Heart right ventricle (tissue), 16 donors: ENCODE measurements at regions not wholly inside any gene's neighbourhood (a gene's known extent, or its start where the extent isn't known, plus 50 kb on each side); places are given as distances from the start of the nearest gene placed in this dataset.
"Not testable (repeated sequence)": the region's sequence is repeated elsewhere in the genome, so short reads cannot be mapped to it uniquely, and the experiment has no call there.

Experiments used
- ATAC-seq, 8 donors: fragments of 200-7000 bp; cut with Tn5 transposase; one replicate each; pipeline ENCODE4 v1.9.1; 2020; ENCODE audit warnings: mild to moderate bottlenecking in 8 of 8, moderate library complexity in 8 of 8, moderate number of reproducible peaks in 1 of 8
- DNase-seq, 2 donors: peaks; one replicate each; pipeline ENCODE4 v3.0.0-alpha.2; 2020
- H3K27ac ChIP-seq, 10 donors: fragments of 200-600 bp; sonication (generic) in 2 of 10; one replicate each; pipeline versions ENCODE4 v1.5.0 to v1.8.0; 2020 to 2022; ENCODE audit warnings: mild to moderate bottlenecking in 3 of 10
- H3K27me3 ChIP-seq, 7 donors: fragments of 200-600 bp; one replicate each; pipeline ENCODE4 v1.8.0; 2021 to 2022; ENCODE audit warnings: mild to moderate bottlenecking in 2 of 7
- H3K36me3 ChIP-seq, 9 donors: fragments of 200-600 bp; sonication (generic) in 1 of 9; one replicate each; pipeline versions ENCODE4 v1.5.0 to v1.8.0; 2020 to 2022; ENCODE audit warnings: mild to moderate bottlenecking in 2 of 9
- H3K4me1 ChIP-seq, 9 donors: fragments of 200-600 bp; sonication (generic) in 1 of 9; one replicate each; pipeline versions ENCODE4 v1.5.0 to v1.8.0; 2020 to 2022; ENCODE audit warnings: mild to moderate bottlenecking in 4 of 9
- H3K4me3 ChIP-seq, 10 donors: fragments of 200-600 bp; sonication (generic) in 2 of 10; one replicate each; pipeline versions ENCODE4 v1.5.0 to v1.8.0; 2020 to 2022; ENCODE audit warnings: mild to moderate bottlenecking in 7 of 10, moderate library complexity in 2 of 10
- H3K9me3 ChIP-seq, 11 donors: fragments of 200-600 bp in 10 of 11; sonication (generic) in 2 of 11; one replicate each; pipeline versions ENCODE4 v1.5.0 to v1.8.0; 2013 to 2022; ENCODE audit warnings: mild to moderate bottlenecking in 2 of 11, control low read depth in 1 of 11, moderate library complexity in 1 of 11
- CTCF ChIP-seq, 9 donors: fragments of 200-600 bp; sonication (generic) in 2 of 9; IDR thresholded peaks; one replicate each; pipeline versions ENCODE4 v1.5.0 to v1.8.0; 2021 to 2022; ENCODE audit warnings: antibody characterized with exemption in 9 of 9, mild to moderate bottlenecking in 5 of 9, moderate library complexity in 1 of 9
- WGBS, 2 donors: extraction: QIAGEN DNeasy Blood & Tissue Kit; methylation state at CpG; one replicate each; pipeline ENCODE4 v1.1.7; 2013; ENCODE audit warnings: inconsistent platforms in 1 of 2; 5-methylcytosine and 5-hydroxymethylcytosine counted together
- intact Hi-C, 10 donors: fragments of 100-400 bp; cut with DNase I; formaldehyde crosslinking; loops; one replicate each; pipeline versions ENCODE4 v1.11.1 to v1.14.2; 2022
- donor health status: Arrhythmogenic right ventricular cardiomyopathy.
- donor health status: ischemic (EF 13 %, LVEDD 7.1; RV severe dilation, severe dysfunction).
- donor health status: healthy with polysubstance abuse.
- donor health status: DM: no; HTN: yes; CAD: no.
- donor health status: DM: no; HTN: no; CAD: no.
- donor health status: ischemic (EF 25% LVEDD 6.9; RV normal size, moderate dysfunction).
- donor health status: ischemic (EF 25% LVEDD 5.7; RV mildly dilated, moderate dysfunction).
- donor health status: healthy.
- donor health status: DM: yes; HTN: yes; CAD: no.
- donor health status: Ischemic cardiomyopathy.
- donor health status: ischemic (EF 35%, LVEDD 5.7; RV mildly dilated, moderate dysfunction).
- donor health status: nonischemic (EF 11% LVEDD 7.7; RV severe dilation, severe dysfunction).
- donor health status: DM: yes; HTN: yes; CAD: no.
- donor health status: PGD.
- donor health status: ischemic (EF 29% LVEDD 5.4; RV normal size, mild dysfunction).
- donor health status: nonischemic (EF 23%, LVEDD 6.1; RV moderate dilation, normal function).

GRCh38 chr7:53237344-53237913 is 202.0 kb downstream of the POM121L12 start:
- WGBS, 2 donors = 22 to 43% methylated on average over 4 of the region's 4 CpGs
- ATAC-seq = peak; percentile 84 to 99 (median 95)
- peak overlapping the region in 9 of 10 donors; percentile 28 to 95 (median 74) for H3K27ac ChIP-seq
- intact Hi-C loops = no loop called here
- DNase-seq = peak in 1 of 2 donors; percentile 31
- H3K4me1 ChIP-seq = no peaks in the 10 kb centered on the region
- no peak for TF ChIP-seq CTCF (IDR thresholded peaks at IDR 0.05)
- peaks cover 0 to 14% (median 0%) of the 10 kb centered on the region in 11 donors for H3K9me3 ChIP-seq
- no peaks in the 10 kb centered on the region for H3K36me3 ChIP-seq
- no peaks in the 10 kb centered on the region for H3K27me3 ChIP-seq
- peak overlapping the region in 8 of 10 donors; percentile 7 to 46 (median 35) for H3K4me3 ChIP-seq

- Histone ChIP-seq H3K27ac (peak overlapping the region in 9 of 10 donors; percentile 60 to 95 (median 74)), H3K36me3 (no peaks in the 10 kb centered on the region), H3K9me3 (peaks cover 0 to 14% (median 0%) of the 10 kb centered on the region in 11 donors), H3K27me3 (no peaks in the 10 kb centered on the region), H3K4me3 (peak overlapping the region in 9 of 10 donors; percentile 7 to 46 (median 35)), H3K4me1 (no peaks in the 10 kb centered on the region)
- 45 to 69% methylated on average over 6 of the region's 6 CpGs for WGBS, 2 donors
- intact Hi-C loops = no loop called here
- DNase-seq = no peak
- peak in 7 of 8 donors; percentile 37 to 74 (median 55) for ATAC-seq
- no peak for TF ChIP-seq CTCF (IDR thresholded peaks at IDR 0.05)
Observed at GRCh38 chr7:53238021-53238605, 202.7 kb downstream of the POM121L12 start.

GRCh38 chr7:53239151-53239550 is 203.7 kb downstream of the POM121L12 start:
- intact Hi-C loops, DNase-seq, H3K27me3 ChIP-seq, H3K36me3 ChIP-seq, ATAC-seq, H3K4me1 ChIP-seq: not testable (repeated sequence)
- Histone ChIP-seq H3K4me3 (peak overlapping the region in 6 of 10 donors; percentile 7 to 46 (median 38)), H3K9me3 (peaks cover 0 to 17% (median 0%) of the 10 kb centered on the region in 11 donors), H3K27ac (peak overlapping the region in 6 of 10 donors; percentile 67 to 95 (median 82))
- 61 to 65% methylated on average over 7 of the region's 7 CpGs for WGBS, 2 donors

- intact Hi-C loops = no loop called here
- WGBS, 2 donors = 64 to 84% methylated on average over 4 of the region's 4 CpGs
- no peaks in the 10 kb centered on the region for H3K36me3 ChIP-seq
- peaks cover 0 to 10% (median 0%) of the 10 kb centered on the region in 11 donors for H3K9me3 ChIP-seq
- H3K4me1 ChIP-seq = no peaks in the 10 kb centered on the region
- no peak overlapping the region for H3K27ac ChIP-seq
- no peaks in the 10 kb centered on the region for H3K27me3 ChIP-seq
- TF ChIP-seq CTCF (IDR thresholded peaks at IDR 0.05) = no peak
- H3K4me3 ChIP-seq = no peak overlapping the region
- DNase-seq (no peak), ATAC-seq (no peak)
Observed at GRCh38 chr7:53245721-53246120, 210.3 kb downstream of the POM121L12 start.

- DNase-seq = no peak
- ATAC-seq = no peak
- Histone ChIP-seq H3K27me3 (no peaks in the 10 kb centered on the region), H3K4me3 (no peak overlapping the region), H3K36me3 (no peaks in the 10 kb centered on the region), H3K4me1 (no peaks in the 10 kb centered on the region), H3K27ac (no peak overlapping the region), H3K9me3 (peaks cover 0 to 10% (median 0%) of the 10 kb centered on the region in 11 donors)
- intact Hi-C loops = no loop called here
- WGBS, 2 donors = 43 to 53% methylated on average over 1 of the region's 1 CpG
- no peak for TF ChIP-seq CTCF (IDR thresholded peaks at IDR 0.05)
Observed at GRCh38 chr7:53246957-53247356, 211.5 kb downstream of the POM121L12 start.
